Stimulated activated naive CD8-positive, alpha-beta T cell treated with anti-CD3 and anti-CD28 coated beads, Interleukin-15, amount 100 ng/mL, for 72 hours (primary cell): ENCODE measurements at regions not wholly inside any gene's neighbourhood (a gene's known extent, or its start where the extent isn't known, plus 50 kb on each side); places are given as distances from the start of the nearest gene placed in this dataset.
A peak's percentile ranks its signal among the peaks of the same experiment; 100 is the strongest.
"Not testable (repeated sequence)": the region's sequence is repeated elsewhere in the genome, so short reads cannot be mapped to it uniquely, and the experiment has no call there.

Experiments
- ATAC-seq: fragments of 150-1000 bp; cut with Tn5 transposase; 2 replicates; pipeline ENCODE4 v1.10.0; 2021; ENCODE audit warnings: mild to moderate bottlenecking, moderate library complexity
- DNase-seq, 2 donors: peaks; one replicate each; pipeline ENCODE4 v3.0.0; 2021 to 2022
- H3K27ac Mint-ChIP-seq, 2 donors: one replicate each; pipeline ENCODE4 v1.8.0; 2022; ENCODE audit warnings: mild to moderate bottlenecking in 2 of 2, mixed read lengths in 2 of 2, moderate library complexity in 2 of 2
- H3K27me3 Mint-ChIP-seq: one replicate; pipeline ENCODE4 v1.8.0; 2022; ENCODE audit warnings: mixed read lengths
- H3K4me1 Mint-ChIP-seq: one replicate; pipeline ENCODE4 v1.8.0; 2022; ENCODE audit warnings: mild to moderate bottlenecking, mixed read lengths
- H3K4me3 Mint-ChIP-seq, 2 donors: one replicate each; pipeline ENCODE4 v1.8.0; 2022; ENCODE audit warnings: mild to moderate bottlenecking in 2 of 2, mixed read lengths in 2 of 2, moderate library complexity in 1 of 2
- H3K9me3 Mint-ChIP-seq, 2 donors: one replicate each; pipeline ENCODE4 v1.8.0; 2022; ENCODE audit warnings: mixed read lengths in 2 of 2

DNA sequence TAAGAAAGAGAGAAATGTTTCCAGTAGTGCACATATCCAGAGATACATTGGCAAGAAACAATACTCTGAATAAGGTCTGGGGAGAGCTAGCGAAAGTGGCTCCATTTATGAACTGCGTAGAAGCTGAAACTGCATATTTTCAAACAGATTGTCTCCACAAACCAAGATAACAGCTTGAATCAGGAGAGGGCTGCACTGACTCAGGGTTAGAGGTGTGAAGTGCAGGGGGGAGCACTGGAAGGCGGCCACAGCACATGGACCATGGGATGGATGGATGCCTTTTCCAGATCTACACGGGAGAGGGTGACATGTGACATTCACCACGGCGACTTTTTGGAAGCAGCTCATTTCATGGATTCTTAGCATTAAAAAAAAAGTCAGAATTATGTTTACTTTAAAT lies 729.4 kb downstream of the RNF144A start:
- H3K4me1 Mint-ChIP-seq: peaks cover 45% of the 10 kb centered on the region
- no peak overlapping the region for H3K27ac Mint-ChIP-seq
- no peak overlapping the region for H3K4me3 Mint-ChIP-seq
- peaks cover 54 to 64% of the 10 kb centered on the region in 2 donors for H3K9me3 Mint-ChIP-seq
- DNase-seq: no peak
- ATAC-seq: no peak
- H3K27me3 Mint-ChIP-seq: no peaks in the 10 kb centered on the region

DNA sequence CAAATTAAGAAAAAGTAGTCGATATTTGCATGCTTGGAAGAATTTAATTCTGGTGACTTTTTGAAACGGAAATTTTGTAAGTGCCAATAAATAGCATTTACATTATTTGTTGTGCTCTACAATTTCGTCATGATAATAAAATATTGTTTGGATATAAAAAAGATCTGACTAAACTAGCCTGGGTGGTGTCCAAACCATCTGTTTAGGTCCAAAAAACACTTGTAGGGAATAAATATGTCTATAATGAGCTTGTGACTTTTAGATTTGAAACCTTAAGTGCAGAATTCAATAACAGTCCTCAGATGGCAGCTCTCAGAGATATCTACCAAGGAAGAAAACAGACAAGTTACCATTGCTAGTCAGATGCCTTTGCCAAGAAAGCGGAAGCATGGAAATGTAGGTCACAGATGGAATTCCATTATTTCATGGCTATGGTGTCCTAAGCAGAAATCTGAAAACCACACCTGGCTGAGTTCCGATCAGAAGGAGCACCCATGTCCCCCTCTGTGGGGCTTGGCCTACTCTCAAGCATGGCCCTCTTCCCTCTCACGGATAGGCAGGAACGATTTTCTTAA lies 731.1 kb downstream of the RNF144A start:
- H3K4me1 Mint-ChIP-seq: peaks cover 38% of the 10 kb centered on the region
- no peak overlapping the region for H3K4me3 Mint-ChIP-seq
- H3K27me3 Mint-ChIP-seq: no peaks in the 10 kb centered on the region
- H3K9me3 Mint-ChIP-seq: peaks cover 43 to 54% of the 10 kb centered on the region in 2 donors
- ATAC-seq: no peak
- no peak for DNase-seq
- no peak overlapping the region for H3K27ac Mint-ChIP-seq

DNA sequence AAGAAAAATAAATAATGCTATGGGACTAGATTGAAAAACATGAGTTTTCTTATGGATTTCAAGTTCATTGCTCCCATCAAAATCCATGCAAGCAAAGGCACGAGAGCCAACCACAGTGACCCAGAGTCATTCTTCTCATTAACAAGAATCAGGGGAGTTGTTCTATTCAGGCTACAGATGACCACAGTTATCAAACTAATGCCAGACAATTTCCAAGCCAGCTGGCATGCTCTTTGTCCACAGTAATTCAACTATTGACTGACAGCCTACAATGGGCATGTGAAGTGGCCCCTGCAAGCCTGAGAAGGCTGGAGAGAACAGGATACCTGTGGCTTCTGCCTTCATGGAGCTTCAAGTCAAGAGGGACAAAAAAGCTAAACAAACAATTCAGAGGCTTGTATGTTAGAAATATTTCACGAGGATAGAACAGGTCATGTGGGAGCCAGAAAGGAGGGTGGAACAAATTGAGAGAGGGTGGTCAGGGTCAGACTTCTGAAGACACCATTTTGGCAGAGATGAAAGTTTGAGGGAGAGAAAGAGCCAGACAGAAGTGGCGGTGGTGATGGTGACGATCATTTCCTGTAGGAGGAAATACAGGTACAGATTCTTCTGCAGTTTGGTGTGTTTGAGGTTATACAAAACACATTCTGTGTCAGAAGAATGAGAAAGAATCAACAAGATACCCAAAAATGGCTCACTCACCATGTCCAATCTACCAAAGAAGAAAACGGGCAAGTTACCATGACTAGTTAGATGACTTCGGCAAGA lies 732.4 kb downstream of the RNF144A start:
- Mint-ChIP-seq H3K27ac (peak overlapping the region in 1 of 2 donors; percentile 4), H3K27me3 (no peaks in the 10 kb centered on the region), H3K9me3 (peaks cover 40 to 52% of the 10 kb centered on the region in 2 donors), H3K4me1 (peaks cover 32% of the 10 kb centered on the region), H3K4me3 (peak overlapping the region; percentile 21 to 28)
- DNase-seq (no peak), ATAC-seq (peak; percentile 45)

DNA sequence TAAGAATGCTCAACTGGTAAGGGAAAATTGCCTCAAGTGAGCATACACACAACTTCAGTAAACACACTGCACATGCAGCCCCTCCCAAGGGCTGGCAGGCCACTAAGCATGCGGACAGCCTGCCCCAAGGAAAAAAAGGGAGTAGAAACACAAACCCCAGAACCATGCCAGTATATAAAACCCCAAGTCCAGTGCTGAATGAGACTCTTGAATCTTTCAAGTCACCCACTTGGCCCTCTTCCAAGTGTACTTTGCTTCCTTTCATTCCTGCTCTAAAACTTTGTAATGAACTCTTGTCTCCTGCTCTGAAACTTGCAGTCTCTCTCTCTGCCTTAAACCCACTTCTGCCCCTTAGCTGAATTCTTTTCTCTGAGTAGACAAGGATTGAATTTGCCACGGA lies 736.4 kb downstream of the RNF144A start:
- no peak overlapping the region for H3K4me3 Mint-ChIP-seq
- no peaks in the 10 kb centered on the region for H3K27me3 Mint-ChIP-seq
- ATAC-seq (no peak), DNase-seq (no peak)
- H3K4me1 Mint-ChIP-seq: peaks cover 27% of the 10 kb centered on the region
- H3K9me3 Mint-ChIP-seq: peaks cover 32 to 37% of the 10 kb centered on the region in 2 donors
- peak overlapping the region in 1 of 2 donors; percentile 86 for H3K27ac Mint-ChIP-seq

DNA sequence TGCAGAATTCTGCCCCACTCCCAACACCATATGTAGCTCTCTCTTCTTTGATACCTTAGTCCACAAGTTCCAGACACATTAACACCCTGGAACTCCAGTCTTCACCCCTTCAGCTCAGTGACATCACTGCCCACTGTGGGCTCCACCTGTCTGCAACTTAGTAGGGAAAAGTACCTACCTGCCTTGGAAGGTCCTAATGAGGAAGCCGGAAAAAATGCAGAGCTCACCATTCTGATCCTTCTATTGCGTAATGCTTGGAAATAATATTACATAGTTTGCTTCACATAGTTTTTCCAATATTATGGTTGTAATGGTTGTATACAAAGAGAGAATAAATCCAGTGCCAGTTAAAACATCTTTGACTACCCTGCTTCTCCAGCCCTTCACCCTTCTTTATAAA lies 738.4 kb downstream of the RNF144A start:
- H3K27me3 Mint-ChIP-seq: no peaks in the 10 kb centered on the region
- no peak overlapping the region for H3K27ac Mint-ChIP-seq
- H3K4me1 Mint-ChIP-seq: peaks cover 10% of the 10 kb centered on the region
- no peak overlapping the region for H3K4me3 Mint-ChIP-seq
- H3K9me3 Mint-ChIP-seq: peaks cover 35 to 42% of the 10 kb centered on the region in 2 donors
- ATAC-seq: no peak
- no peak for DNase-seq

DNA sequence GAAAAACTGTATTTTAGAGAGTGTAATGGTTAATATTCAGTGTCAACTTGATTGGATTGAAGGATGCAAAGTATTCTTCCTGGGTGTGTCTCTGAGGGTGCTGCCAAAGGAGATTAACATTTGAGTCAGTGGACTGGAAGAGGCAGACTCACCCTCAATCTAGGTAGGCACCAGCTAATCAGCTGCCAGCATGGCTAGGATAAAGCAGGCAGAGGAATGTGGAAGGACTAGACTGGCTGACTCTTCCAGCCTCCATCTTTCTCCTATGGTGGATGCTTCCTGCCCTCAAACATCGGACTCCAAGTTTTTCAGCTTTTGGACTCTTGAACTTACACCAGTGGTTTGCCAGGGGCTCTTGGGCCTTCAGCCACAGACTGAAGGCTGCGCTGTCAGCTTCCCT lies 740.3 kb downstream of the RNF144A start:
- H3K27me3 Mint-ChIP-seq, DNase-seq, H3K4me1 Mint-ChIP-seq, H3K27ac Mint-ChIP-seq, ATAC-seq, H3K4me3 Mint-ChIP-seq: not testable (repeated sequence)
- peaks cover 32 to 46% of the 10 kb centered on the region in 2 donors for H3K9me3 Mint-ChIP-seq

DNA sequence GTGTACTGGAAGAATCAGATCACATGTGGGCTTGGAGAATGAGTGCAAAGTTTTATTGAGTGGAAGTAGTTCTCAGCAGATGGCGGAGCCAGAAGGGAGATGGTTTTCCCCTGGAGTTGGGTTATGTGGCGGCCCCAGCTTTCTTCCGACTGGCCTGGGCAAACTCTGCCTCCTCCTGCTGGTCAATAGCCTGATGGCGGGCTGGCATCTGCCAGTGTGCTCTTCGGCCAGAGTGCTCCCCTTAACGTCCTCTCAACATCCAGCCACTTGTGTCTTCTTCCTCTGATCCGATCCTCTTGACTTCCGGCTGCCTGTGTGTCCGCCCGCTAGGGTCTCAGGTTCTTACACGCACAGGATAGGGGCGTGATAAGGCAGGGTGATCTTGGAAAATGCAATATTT lies 741.3 kb downstream of the RNF144A start:
- ATAC-seq: no peak
- H3K9me3 Mint-ChIP-seq: peaks cover 32 to 43% of the 10 kb centered on the region in 2 donors
- peaks cover 5% of the 10 kb centered on the region for H3K4me1 Mint-ChIP-seq
- H3K27ac Mint-ChIP-seq: no peak overlapping the region
- H3K27me3 Mint-ChIP-seq: no peaks in the 10 kb centered on the region
- no peak overlapping the region for H3K4me3 Mint-ChIP-seq
- DNase-seq: no peak

DNA sequence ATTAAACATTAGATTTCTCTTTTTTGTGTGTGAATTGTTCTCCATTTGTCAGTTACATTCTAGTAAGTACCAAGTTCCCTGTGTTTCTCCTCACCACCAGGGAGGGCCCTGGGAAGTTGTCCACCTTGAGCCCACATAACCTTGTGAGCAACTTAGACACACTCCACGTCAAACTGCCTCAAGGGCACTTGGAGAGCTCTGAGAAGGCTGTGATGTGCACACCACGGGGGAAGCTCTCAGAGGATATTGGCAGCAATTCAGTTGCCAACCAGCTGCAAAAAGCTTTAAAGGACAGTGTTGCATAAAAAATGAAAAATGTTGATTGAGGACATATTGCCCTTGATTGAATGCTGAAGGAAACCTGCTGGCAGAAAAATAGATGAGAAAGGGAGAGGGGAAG lies 743.6 kb downstream of the RNF144A start:
- Mint-ChIP-seq H3K27ac (no peak overlapping the region), H3K9me3 (peaks cover 27 to 34% of the 10 kb centered on the region in 2 donors), H3K4me3 (no peak overlapping the region), H3K4me1 (peaks cover 12% of the 10 kb centered on the region), H3K27me3 (no peaks in the 10 kb centered on the region)
- no peak for ATAC-seq
- DNase-seq: no peak

DNA sequence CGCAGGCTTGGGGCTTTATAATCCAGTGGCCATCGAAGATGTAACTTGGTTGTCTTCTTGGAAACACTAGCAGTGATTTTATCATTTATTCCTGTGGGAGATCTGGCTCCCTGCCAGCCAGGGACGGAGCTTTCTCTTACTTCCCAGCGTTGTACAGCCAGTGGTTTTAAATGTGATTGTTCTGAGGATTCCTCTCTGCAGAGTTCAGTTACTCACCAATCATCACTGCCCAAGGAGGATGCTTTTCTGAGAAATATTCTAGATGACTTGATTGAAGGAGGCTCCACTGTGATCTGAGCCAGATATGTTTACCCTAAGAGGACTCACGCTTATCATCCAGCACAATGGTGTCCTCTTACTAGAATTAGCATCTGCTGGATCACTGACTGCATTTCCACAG lies 744.3 kb downstream of the RNF144A start:
- H3K27ac Mint-ChIP-seq: peak overlapping the region in 1 of 2 donors; percentile 72
- ATAC-seq (no peak), DNase-seq (no peak)
- peaks cover 30 to 38% of the 10 kb centered on the region in 2 donors for H3K9me3 Mint-ChIP-seq
- H3K4me1 Mint-ChIP-seq: peaks cover 17% of the 10 kb centered on the region
- H3K4me3 Mint-ChIP-seq: no peak overlapping the region
- no peaks in the 10 kb centered on the region for H3K27me3 Mint-ChIP-seq

DNA sequence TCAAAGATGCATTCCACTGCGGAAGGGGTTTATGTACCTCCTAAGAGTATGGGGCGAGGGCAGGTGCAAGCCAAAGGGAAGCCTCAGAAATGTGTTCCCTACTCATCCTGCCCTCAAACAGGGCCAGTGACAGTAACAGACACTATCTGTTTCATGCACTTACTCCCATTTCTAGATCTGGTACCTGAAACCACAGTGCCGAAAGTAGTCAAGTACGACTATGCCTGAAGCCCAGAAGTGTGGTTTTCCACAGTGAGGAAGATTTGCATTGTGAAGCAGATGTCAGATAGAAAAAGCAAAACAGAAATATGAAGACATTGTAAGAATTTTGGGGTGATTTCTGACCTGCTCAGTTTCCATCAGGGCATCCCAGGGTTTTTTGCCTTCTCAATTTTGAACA lies 748.7 kb downstream of the RNF144A start:
- no peak overlapping the region for H3K4me3 Mint-ChIP-seq
- H3K4me1 Mint-ChIP-seq: peaks cover 41% of the 10 kb centered on the region
- DNase-seq (no peak), ATAC-seq (no peak)
- H3K27me3 Mint-ChIP-seq: no peaks in the 10 kb centered on the region
- H3K9me3 Mint-ChIP-seq: peaks cover 13 to 22% of the 10 kb centered on the region in 2 donors
- no peak overlapping the region for H3K27ac Mint-ChIP-seq

DNA sequence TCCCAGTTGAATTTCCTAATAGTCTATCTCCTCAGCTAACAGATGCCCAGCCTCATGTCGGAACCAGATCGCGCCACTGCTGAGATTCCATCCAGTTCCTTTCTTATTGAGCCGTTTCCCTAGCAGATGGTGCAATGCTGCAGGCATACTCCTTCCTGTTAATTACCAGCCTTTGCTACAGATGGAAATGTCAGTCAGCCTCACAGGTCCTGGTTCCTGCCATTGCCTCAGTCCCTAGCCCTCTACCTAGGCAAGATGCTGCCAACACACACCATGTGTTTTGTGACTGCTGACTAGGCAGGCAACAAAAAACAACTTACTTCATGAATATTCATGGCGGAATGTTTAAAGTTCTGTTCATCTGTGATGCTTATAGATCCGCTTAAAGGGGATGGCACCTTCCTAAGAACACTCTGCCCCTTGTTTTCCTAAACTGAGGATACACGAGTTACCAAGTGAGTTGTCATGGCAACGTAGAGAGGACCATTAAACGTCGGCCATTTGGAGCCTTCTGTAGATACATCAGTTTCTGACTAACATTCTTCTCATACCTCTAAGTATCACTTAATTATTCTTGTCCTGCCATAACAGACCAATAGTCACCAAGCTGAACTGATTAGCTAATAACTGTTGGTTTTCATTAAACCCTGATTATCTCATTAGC lies 749.5 kb downstream of the RNF144A start:
- peaks cover 10 to 22% of the 10 kb centered on the region in 2 donors for H3K9me3 Mint-ChIP-seq
- DNase-seq (no peak), ATAC-seq (no peak)
- H3K4me3 Mint-ChIP-seq: peak overlapping the region in 1 of 2 donors; percentile 2
- H3K4me1 Mint-ChIP-seq: peaks cover 50% of the 10 kb centered on the region
- peak overlapping the region in 1 of 2 donors; percentile 42 for H3K27ac Mint-ChIP-seq
- H3K27me3 Mint-ChIP-seq: no peaks in the 10 kb centered on the region

DNA sequence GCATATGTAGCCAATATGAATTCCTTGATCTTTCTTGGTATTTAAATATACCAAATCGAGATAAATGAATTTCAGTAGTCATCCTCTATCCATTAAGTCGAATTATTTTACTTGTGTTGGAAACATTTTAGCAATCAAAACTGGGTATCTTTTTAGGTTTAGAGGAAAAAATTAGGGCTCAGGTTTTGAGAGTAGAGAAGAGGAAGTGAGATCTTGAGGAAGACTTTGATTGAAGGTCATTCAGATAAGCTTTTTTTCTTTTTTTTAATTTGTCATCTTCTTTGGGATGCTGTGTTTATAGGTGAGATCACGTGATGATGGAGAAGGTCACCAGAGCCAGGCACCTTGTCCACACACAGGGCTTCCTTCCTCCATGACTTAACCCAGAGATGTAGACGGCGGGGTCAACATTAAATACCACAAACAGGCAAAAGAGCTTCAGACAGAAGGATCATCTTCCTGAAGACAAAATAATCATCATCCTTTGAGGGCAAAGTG lies 750.1 kb downstream of the RNF144A start:
- peaks cover 56% of the 10 kb centered on the region for H3K4me1 Mint-ChIP-seq
- ATAC-seq: no peak
- DNase-seq: no peak
- peaks cover 14 to 19% of the 10 kb centered on the region in 2 donors for H3K9me3 Mint-ChIP-seq
- H3K4me3 Mint-ChIP-seq: no peak overlapping the region
- H3K27ac Mint-ChIP-seq: peak overlapping the region; percentile 45 to 77
- no peaks in the 10 kb centered on the region for H3K27me3 Mint-ChIP-seq

DNA sequence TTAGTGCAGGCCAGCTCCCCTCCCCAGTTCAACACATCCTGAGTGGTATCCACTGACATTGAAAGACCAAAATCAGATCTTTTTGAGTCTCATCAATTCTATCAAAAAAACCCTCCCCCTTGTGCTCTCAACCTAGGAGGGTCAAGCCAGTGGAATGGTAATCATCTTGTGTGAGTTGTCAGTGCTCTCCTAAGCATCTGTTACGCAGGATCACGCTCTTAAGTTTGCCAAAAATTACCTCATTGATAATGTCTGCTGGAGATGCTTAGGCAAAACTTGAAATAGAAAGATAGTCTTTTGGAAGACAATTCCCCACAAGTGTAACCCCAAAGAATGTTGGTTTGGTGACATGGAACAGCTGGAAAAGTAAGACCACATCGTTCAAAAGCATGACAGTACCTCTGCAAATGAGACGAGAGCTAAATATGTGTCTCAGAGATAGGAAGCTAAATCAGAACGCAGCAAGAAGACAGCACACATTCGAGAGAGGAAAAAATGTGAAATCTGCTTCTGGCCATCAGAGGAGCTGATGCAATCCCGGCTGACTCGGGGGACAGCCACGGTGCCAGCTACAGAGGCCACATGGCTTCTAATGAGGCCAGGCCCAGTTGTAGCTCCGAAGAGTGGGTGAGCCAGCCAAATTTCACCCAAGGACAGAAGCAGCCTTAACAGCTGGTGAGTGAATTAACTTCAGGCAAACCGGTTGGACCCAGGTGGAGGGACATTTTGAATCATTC lies 753.9 kb downstream of the RNF144A start:
- peak overlapping the region; percentile 52 to 79 for H3K4me3 Mint-ChIP-seq
- peaks cover 75% of the 10 kb centered on the region for H3K4me1 Mint-ChIP-seq
- H3K27me3 Mint-ChIP-seq: no peaks in the 10 kb centered on the region
- DNase-seq (peak; percentile 20 to 48), ATAC-seq (peak; percentile 43)
- H3K9me3 Mint-ChIP-seq: peaks cover 20 to 30% of the 10 kb centered on the region in 2 donors
- peak overlapping the region; percentile 86 to 93 for H3K27ac Mint-ChIP-seq

DNA sequence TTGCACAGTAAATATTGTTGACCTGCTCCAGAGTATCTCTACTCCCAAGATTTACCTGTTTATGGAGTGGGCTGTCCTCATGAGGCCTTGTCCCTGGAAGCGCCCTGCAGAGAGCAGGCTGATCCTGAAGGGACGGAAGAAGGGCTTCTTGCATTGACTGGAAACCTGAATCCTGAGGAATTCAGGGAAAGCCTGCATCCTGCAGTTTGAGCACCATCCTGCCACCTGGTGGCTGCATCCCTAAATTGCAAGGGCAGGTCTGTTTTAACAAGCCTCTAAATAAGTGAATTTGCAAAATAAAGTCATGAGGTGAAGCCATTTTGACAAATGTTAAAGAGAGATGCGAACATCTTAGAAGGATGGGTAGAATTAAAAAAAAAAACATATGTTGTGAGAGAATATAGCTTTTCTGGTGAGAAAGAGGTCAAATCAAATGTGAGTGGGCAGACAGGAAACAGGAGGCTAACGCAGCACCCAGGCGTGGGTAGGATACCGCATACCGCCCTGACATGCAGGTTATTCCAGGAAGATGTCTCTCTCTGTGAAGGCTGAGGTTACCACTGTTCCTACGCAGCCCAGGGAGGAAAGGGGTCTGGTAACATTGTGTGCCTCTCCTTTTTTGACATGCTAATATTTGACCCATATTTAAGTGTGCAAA lies 754.9 kb downstream of the RNF144A start:
- H3K27me3 Mint-ChIP-seq: no peaks in the 10 kb centered on the region
- H3K4me3 Mint-ChIP-seq: peak overlapping the region; percentile 44 to 79
- peaks cover 15 to 19% of the 10 kb centered on the region in 2 donors for H3K9me3 Mint-ChIP-seq
- DNase-seq (peak; percentile 52 to 72), ATAC-seq (peak; percentile 91)
- peaks cover 73% of the 10 kb centered on the region for H3K4me1 Mint-ChIP-seq
- H3K27ac Mint-ChIP-seq: peak overlapping the region; percentile 72 to 97

DNA sequence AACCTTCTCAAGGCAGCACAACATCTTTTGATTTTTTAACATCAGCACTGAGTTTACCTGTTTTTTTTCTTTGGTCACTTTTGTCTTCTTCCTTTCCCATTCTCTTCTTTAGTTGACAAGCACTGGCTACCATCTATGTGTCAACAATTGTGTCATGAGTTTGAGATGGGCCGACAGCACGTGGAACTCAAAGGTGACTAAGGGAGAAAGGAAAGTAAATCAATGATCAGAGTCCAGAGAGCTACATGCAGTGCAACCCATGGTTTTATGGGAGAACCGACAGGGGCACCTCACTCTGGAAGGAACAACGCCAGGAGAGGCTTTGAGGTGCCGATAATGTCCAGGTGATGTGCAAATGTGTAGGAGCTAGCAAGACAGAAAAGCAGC lies 755.5 kb downstream of the RNF144A start:
- Mint-ChIP-seq H3K4me1 (peaks cover 70% of the 10 kb centered on the region), H3K27ac (peak overlapping the region; percentile 0 to 97), H3K9me3 (peaks cover 15 to 18% of the 10 kb centered on the region in 2 donors), H3K27me3 (no peaks in the 10 kb centered on the region), H3K4me3 (peak overlapping the region; percentile 60 to 79)
- peak; percentile 65 for ATAC-seq
- peak in 1 of 2 donors; percentile 46 for DNase-seq
